HS-5 (cell line): ENCODE measurements at regions not wholly inside any gene's neighbourhood (a gene's known extent, or its start where the extent isn't known, plus 50 kb on each side); places are given as distances from the start of the nearest gene placed in this dataset.

ENCODE experiments used
- DNase-seq: peaks from one replicate; pipeline ENCODE4 v3.0.0-alpha.2; 2012; ENCODE audit warnings: low read depth

GRCh38 chr6:145486306-145486705, 249.0 kb downstream of the EPM2A start:
- DNase-seq: no peak

- DNase-seq: no peak
Observed at GRCh38 chr6:145489583-145489982, 245.7 kb downstream of the EPM2A start.

GRCh38 chr6:145490068-145490467, 245.3 kb downstream of the EPM2A start:
- DNase-seq: no peak

- no peak for DNase-seq
Observed at GRCh38 chr6:145491126-145491525, 244.2 kb downstream of the EPM2A start.

GRCh38 chr6:145497006-145497405, 238.3 kb downstream of the EPM2A start:
- no peak for DNase-seq

- no peak for DNase-seq
Observed at GRCh38 chr6:145498425-145498824, 236.9 kb downstream of the EPM2A start.

GRCh38 chr6:145502416-145502815, 232.9 kb downstream of the EPM2A start:
- no peak for DNase-seq

GRCh38 chr6:145506136-145506535, 229.2 kb downstream of the EPM2A start:
- DNase-seq: no peak

GRCh38 chr6:145506565-145506964, 228.8 kb downstream of the EPM2A start:
- DNase-seq: no peak

- DNase-seq: no peak
Observed at GRCh38 chr6:145507239-145507638, 228.1 kb downstream of the EPM2A start.

GRCh38 chr6:145508107-145508506, 227.2 kb downstream of the EPM2A start:
- no peak for DNase-seq

GRCh38 chr6:145517492-145517891, 217.8 kb downstream of the EPM2A start:
- DNase-seq: no peak

GRCh38 chr6:145525038-145525437, 210.3 kb downstream of the EPM2A start:
- no peak for DNase-seq

- DNase-seq: no peak
Observed at GRCh38 chr6:145529582-145529981, 205.7 kb downstream of the EPM2A start.

GRCh38 chr6:145530454-145530853, 204.9 kb downstream of the EPM2A start:
- no peak for DNase-seq

- no peak for DNase-seq
Observed at GRCh38 chr6:145531032-145531431, 204.3 kb downstream of the EPM2A start.

- no peak for DNase-seq
Observed at GRCh38 chr6:145531822-145532221, 203.5 kb downstream of the EPM2A start.

- DNase-seq: no peak
Observed at GRCh38 chr6:145532361-145532760, 203.0 kb downstream of the EPM2A start.

GRCh38 chr6:145534989-145535388, 200.3 kb downstream of the EPM2A start:
- no peak for DNase-seq

- no peak for DNase-seq
Observed at GRCh38 chr6:145538989-145539388, 196.3 kb downstream of the EPM2A start.

GRCh38 chr6:145539831-145540230, 195.5 kb downstream of the EPM2A start:
- no peak for DNase-seq

- DNase-seq: no peak
Observed at GRCh38 chr6:145540741-145541140, 194.6 kb downstream of the EPM2A start.

- peak; percentile 36 for DNase-seq
Observed at GRCh38 chr6:145544041-145544440, 191.3 kb downstream of the EPM2A start.

GRCh38 chr6:145544514-145544913, 190.8 kb downstream of the EPM2A start:
- no peak for DNase-seq

GRCh38 chr6:145546265-145546664, 189.1 kb downstream of the EPM2A start:
- no peak for DNase-seq
